ENCODE measurements at regions not wholly inside any gene's neighbourhood (a gene's known extent, or its start where the extent isn't known, plus 50 kb on each side); places are given as distances from the start of the nearest gene placed in this dataset.

DNA sequence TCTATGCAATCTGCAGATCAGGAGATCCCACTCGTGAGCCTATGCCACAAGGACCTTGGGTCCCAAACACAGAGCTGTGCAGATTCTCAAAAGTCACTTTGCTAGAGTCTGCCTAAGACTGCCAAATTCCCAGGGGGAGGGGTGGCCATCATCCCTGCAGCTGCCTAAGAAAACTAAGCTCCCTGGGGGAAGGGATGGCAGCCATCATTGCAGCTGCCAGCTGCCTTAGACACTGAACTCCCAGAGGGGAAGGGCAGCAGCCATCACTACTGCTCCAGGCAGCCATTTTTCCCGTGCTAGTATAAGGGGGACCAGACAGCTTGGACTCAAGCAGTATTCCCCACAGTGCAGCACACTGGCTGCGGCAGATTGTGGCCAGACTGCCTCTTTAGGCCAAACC is 156.9 kb downstream of the NKX6-1 start:
- TF ChIP-seq TAF1 (IDR thresholded peaks at IDR 0.05; ENCODE audit: low read depth, low read length) (no peak), POLR2A (IDR thresholded peaks at IDR 0.05; ENCODE audit: low read depth, low read length) (no peak), POLR2AphosphoS5 (IDR thresholded peaks at IDR 0.05; ENCODE audit: low read depth, low read length) (no peak), PAX5 (IDR thresholded peaks at IDR 0.05; ENCODE audit: insufficient read depth, low read length, severe bottlenecking) (no peak), SPI1 (IDR thresholded peaks at IDR 0.05; ENCODE audit: low read depth, low read length) (no peak), POU2F2 (IDR thresholded peaks at IDR 0.05; ENCODE audit: low read depth, low read length) (no peak)
